ENCODE measurements at regions not wholly inside any gene's neighbourhood (a gene's known extent, or its start where the extent isn't known, plus 50 kb on each side); places are given as distances from the start of the nearest gene placed in this dataset.
A peak's percentile ranks its signal among the peaks of the same experiment; 100 is the strongest.

- ATAC-seq: no peak
Observed at GRCh38 chr14:86672080-86672479, 1142.1 kb downstream of the FLRT2 start.

GRCh38 chr14:86665975-86666374, 1136.0 kb downstream of the FLRT2 start:
- Histone ChIP-seq H3K27me3 (no peaks in the 10 kb centered on the region), H3K4me3 (no peak overlapping the region), H3K4me1 (no peaks in the 10 kb centered on the region), H3K36me3 (no peaks in the 10 kb centered on the region), H3K27ac (no peak overlapping the region), H3K9me3 (no peaks in the 10 kb centered on the region)
- ATAC-seq (no peak), DNase-seq (no peak)
- intact Hi-C loops (cut with DNase I): no loop called here
- TF ChIP-seq POLR2A (IDR thresholded peaks at IDR 0.05): no peak
- no peak for TF ChIP-seq CTCF (IDR thresholded peaks at IDR 0.05)
- WGBS (ENCODE audit: insufficient coverage, low coverage, low lambda C conversion rate, missing lambda C conversion rate): 80% methylated on average over 1 of the region's 1 CpG

More at GRCh38 chr14:86672080-86672479, 1142.1 kb downstream of the FLRT2 start:
- Histone ChIP-seq H3K4me3 (no peak overlapping the region), H3K9me3 (no peaks in the 10 kb centered on the region), H3K27ac (no peak overlapping the region), H3K36me3 (no peaks in the 10 kb centered on the region), H3K4me1 (no peaks in the 10 kb centered on the region), H3K27me3 (no peaks in the 10 kb centered on the region)
- intact Hi-C loops (cut with DNase I): no loop called here
- no peak for DNase-seq
- WGBS (ENCODE audit: insufficient coverage, low coverage, low lambda C conversion rate, missing lambda C conversion rate): 77% methylated on average over 2 of the region's 2 CpGs
- TF ChIP-seq POLR2A (IDR thresholded peaks at IDR 0.05): no peak
- TF ChIP-seq CTCF (IDR thresholded peaks at IDR 0.05): no peak

- intact Hi-C loops (cut with DNase I): no loop called here
- Histone ChIP-seq H3K27ac (no peak overlapping the region), H3K27me3 (no peaks in the 10 kb centered on the region), H3K36me3 (no peaks in the 10 kb centered on the region), H3K4me3 (no peak overlapping the region), H3K9me3 (no peaks in the 10 kb centered on the region), H3K4me1 (no peaks in the 10 kb centered on the region)
- ATAC-seq: no peak
- TF ChIP-seq CTCF (IDR thresholded peaks at IDR 0.05): no peak
- no peak for TF ChIP-seq POLR2A (IDR thresholded peaks at IDR 0.05)
- no peak for DNase-seq
- 54% methylated on average over 3 of the region's 3 CpGs for WGBS (ENCODE audit: insufficient coverage, low coverage, low lambda C conversion rate, missing lambda C conversion rate)
Observed at GRCh38 chr14:86662334-86662733, 1132.4 kb downstream of the FLRT2 start.

GRCh38 chr14:86654558-86655184, 1124.7 kb downstream of the FLRT2 start:
- Histone ChIP-seq H3K9me3 (no peaks in the 10 kb centered on the region), H3K4me1 (no peaks in the 10 kb centered on the region), H3K36me3 (no peaks in the 10 kb centered on the region), H3K27ac (no peak overlapping the region), H3K27me3 (no peaks in the 10 kb centered on the region), H3K4me3 (no peak overlapping the region)
- DNase-seq: no peak
- peak; percentile 17 to 42 (median 28) for TF ChIP-seq CTCF (IDR thresholded peaks at IDR 0.05)
- TF ChIP-seq POLR2A (IDR thresholded peaks at IDR 0.05): no peak
- intact Hi-C loops (cut with DNase I): no loop called here
- WGBS (ENCODE audit: insufficient coverage, low coverage, low lambda C conversion rate, missing lambda C conversion rate): 52% methylated on average over 8 of the region's 8 CpGs
- ATAC-seq: no peak

- ATAC-seq (no peak), DNase-seq (no peak)
- Histone ChIP-seq H3K27me3 (no peaks in the 10 kb centered on the region), H3K9me3 (no peaks in the 10 kb centered on the region), H3K27ac (no peak overlapping the region), H3K36me3 (no peaks in the 10 kb centered on the region), H3K4me1 (no peaks in the 10 kb centered on the region), H3K4me3 (no peak overlapping the region)
- intact Hi-C loops (cut with DNase I): no loop called here
- 74% methylated on average over 4 of the region's 4 CpGs for whole genome bisulfite sequencing (ENCODE audit: insufficient coverage, low coverage, low lambda C conversion rate, missing lambda C conversion rate)
- no peak for TF ChIP-seq POLR2A (IDR thresholded peaks at IDR 0.05)
- no peak for TF ChIP-seq CTCF (IDR thresholded peaks at IDR 0.05)
Observed at GRCh38 chr14:86652526-86652925, 1122.6 kb downstream of the FLRT2 start.

All from right lobe of liver (tissue), 6 donors.